A549 (cell line): ENCODE measurements at regions not wholly inside any gene's neighbourhood (a gene's known extent, or its start where the extent isn't known, plus 50 kb on each side); places are given as distances from the start of the nearest gene placed in this dataset.

Experiments
- ATAC-seq, 2 experiments: fragments of 200-7000 bp in 1 of 2; fragments of >200 bp in 1 of 2; cut with Nextera tagmentation in 1 of 2; cut with Tn5 transposase in 1 of 2; 3 replicates each; pipeline versions ENCODE4 v1.8.0 to v1.9.1; 2018 to 2020; ENCODE audit warnings: mild to moderate bottlenecking in 1 of 2, moderate library complexity in 1 of 2
- CTCF ChIA-PET: fragments of 300-600 bp; sonication (Branson Sonifier 250); formaldehyde crosslinking; extraction: SDS; loops from one replicate; lab custom pipeline; 2021; ENCODE audit warnings: antibody characterized with exemption, inconsistent platforms; lab: Yijun Ruan, JAX
- POLR2A ChIA-PET: fragments of 350-600 bp; formaldehyde crosslinking; extraction: SDS; loops from one replicate; lab custom pipeline; 2021; ENCODE audit warnings: antibody characterized with exemption, inconsistent platforms; lab: Yijun Ruan, JAX
- DNase-seq, 2 experiments: peaks; one replicate each; pipeline versions ENCODE4 v3.0.0 to v3.0.0-alpha.2; 2011 to 2016; ENCODE audit warnings: low read depth in 1 of 2, low spot score in 1 of 2
- FAIRE-seq: peaks from 2 replicates; lab custom pipeline; 2011; peaks lifted over from hg19 to GRCh38; lab: Jason Lieb, UNC
- H3K27ac ChIP-seq, 2 experiments: fragments of >200 bp; sonication (Bioruptor Twin); formaldehyde crosslinking; 3 replicates each; pipeline ENCODE4 v1.5.1; 2016 to 2017
- H3K4me1 ChIP-seq: fragments of >200 bp; sonication (Bioruptor Twin); formaldehyde crosslinking; 3 replicates; pipeline ENCODE4 v1.6.1; 2016
- H3K4me2 ChIP-seq: fragments of >200 bp; sonication (Bioruptor Twin); formaldehyde crosslinking; 3 replicates; pipeline ENCODE4 v1.6.1; 2016
- H3K4me3 ChIP-seq: fragments of >200 bp; sonication (Bioruptor Twin); formaldehyde crosslinking; 3 replicates; pipeline ENCODE4 v1.5.1; 2016
- H3K9me3 ChIP-seq: fragments of >200 bp; sonication (Bioruptor Twin); formaldehyde crosslinking; 3 replicates; pipeline ENCODE4 v1.6.1; 2016
- E2F6 ChIP-seq: IDR thresholded peaks from 2 replicates; pipeline ENCODE4 v1.6.1; 2012; ENCODE audit warnings: low read depth, borderline replicate concordance
- FOXS1 ChIP-seq: fragments of 250-450 bp; sonication (Bioruptor Pico); IDR thresholded peaks from 2 replicates; pipeline ENCODE4 v1.5.0; 2020; ENCODE audit warnings: mild to moderate bottlenecking, moderate library complexity
- HEYL ChIP-seq: fragments of 250-450 bp; sonication (Bioruptor Pico); IDR thresholded peaks from 2 replicates; pipeline ENCODE4 v1.8.0; 2021; ENCODE audit warnings: mild to moderate bottlenecking, moderate library complexity
- HOXA7 ChIP-seq: fragments of 250-450 bp; sonication (Bioruptor Pico); IDR thresholded peaks from 2 replicates; pipeline ENCODE4 v1.5.0; 2020; ENCODE audit warnings: mild to moderate bottlenecking, moderate library complexity
- JUNB ChIP-seq: fragments of >200 bp; sonication (Bioruptor Twin); formaldehyde crosslinking; IDR thresholded peaks from 2 replicates; pipeline ENCODE4 v1.6.1; 2016
- MAZ ChIP-seq: fragments of 150-350 bp; IDR thresholded peaks from 2 replicates; pipeline ENCODE4 v1.6.1; 2014; ENCODE audit warnings: antibody characterized with exemption, low read depth, low read length, borderline replicate concordance
- NPAS2 ChIP-seq: fragments of 250-450 bp; sonication (Bioruptor Pico); IDR thresholded peaks from 2 replicates; pipeline ENCODE4 v1.8.0; 2022; ENCODE audit warnings: mild to moderate bottlenecking, moderate library complexity, borderline replicate concordance
- NR3C1 ChIP-seq: fragments of >200 bp; sonication (Bioruptor Twin); formaldehyde crosslinking; IDR thresholded peaks from 3 replicates; pipeline ENCODE4 v1.6.1; 2017
- POLR2A ChIP-seq: IDR thresholded peaks from 2 replicates; pipeline ENCODE4 v1.6.1; 2012; ENCODE audit warnings: mild to moderate bottlenecking, low read length
- RCOR1 ChIP-seq: fragments of 150-350 bp; IDR thresholded peaks from 2 replicates; pipeline ENCODE4 v1.6.1; 2014; ENCODE audit warnings: antibody characterized with exemption, low read length, low read depth
- ZNF302 ChIP-seq: fragments of 250-450 bp; sonication (Bioruptor Pico); IDR thresholded peaks from 2 replicates; pipeline ENCODE4 v1.9.0; 2021; ENCODE audit warnings: inconsistent platforms, mild to moderate bottlenecking, moderate library complexity
- WGBS: methylation state at CpG from one replicate; pipeline ENCODE4 v1.1.6; 2017; ENCODE audit errors: missing lambda C conversion rate; 5-methylcytosine and 5-hydroxymethylcytosine counted together

DNA sequence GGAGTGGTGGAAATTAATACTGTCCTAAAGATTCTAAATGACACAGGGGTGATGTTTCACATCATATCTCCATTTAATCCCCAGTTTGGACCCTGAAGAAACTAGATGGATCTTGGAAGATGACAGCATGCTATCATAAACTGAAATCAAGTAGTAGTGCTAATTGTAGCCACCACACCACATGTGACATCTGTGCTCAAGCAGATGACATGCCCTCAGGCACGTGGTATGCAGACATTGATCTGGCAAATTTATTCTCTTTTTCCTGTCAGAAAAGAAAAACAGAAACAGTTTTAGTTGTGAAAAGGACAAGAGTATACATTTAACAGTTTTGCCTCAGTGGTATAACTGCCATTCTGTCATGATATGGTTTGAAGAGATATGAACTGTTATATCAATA, 52.9 kb upstream of the PGR start:
- H3K4me2 ChIP-seq, result no peak overlapping the region
- POLR2A ChIA-PET, result no interaction called here
- WGBS, result 0% methylated on average over 1 of the region's 1 CpG

GRCh38 chr11:101180481-101180880, 50.9 kb upstream of the PGR start:
- Histone ChIP-seq H3K4me3 (no peak overlapping the region), H3K4me1 (no peaks in the 10 kb centered on the region), H3K27ac (no peak overlapping the region), H3K9me3 (no peaks in the 10 kb centered on the region), H3K4me2 (no peak overlapping the region)
- POLR2A ChIA-PET, result no interaction called here
- FAIRE-seq (no peak), DNase-seq (no peak), ATAC-seq (no peak)
- CTCF ChIA-PET, result no interaction called here
- WGBS, result 0% methylated on average over 1 of the region's 1 CpG
- TF ChIP-seq HEYL (CRISPR knock-in tag) (no peak), HOXA7 (no peak), E2F6 (no peak)

More for the DNA sequence above, 52.9 kb upstream of the PGR start:
- no peak for DNase-seq
- no peak for TF ChIP-seq NPAS2 (CRISPR knock-in tag)
- TF ChIP-seq FOXS1 (CRISPR knock-in tag), result no peak
- TF ChIP-seq MAZ, result no peak
- TF ChIP-seq ZNF302 (CRISPR knock-in tag), result no peak
- no peak for TF ChIP-seq POLR2A
- TF ChIP-seq JUNB, result no peak
- TF ChIP-seq NR3C1, result no peak
- no peak for TF ChIP-seq RCOR1
- no peak for TF ChIP-seq HEYL (CRISPR knock-in tag)
- H3K4me3 ChIP-seq, result no peak overlapping the region
- no peak for FAIRE-seq
- CTCF ChIA-PET, result no interaction called here
- no peaks in the 10 kb centered on the region for H3K4me1 ChIP-seq
- H3K27ac ChIP-seq, result no peak overlapping the region
- ATAC-seq, result no peak
- no peaks in the 10 kb centered on the region for H3K9me3 ChIP-seq
